ENCODE measurements at regions not wholly inside any gene's neighbourhood (a gene's known extent, or its start where the extent isn't known, plus 50 kb on each side); places are given as distances from the start of the nearest gene placed in this dataset.

- TF ChIP-seq RAD21 (IDR thresholded peaks at IDR 0.05; ENCODE audit: low read depth) (no peak), CEBPB (IDR thresholded peaks at IDR 0.05) (no peak), TAF1 (IDR thresholded peaks at IDR 0.05; ENCODE audit: low read depth) (no peak), FOXM1 (IDR thresholded peaks at IDR 0.05; ENCODE audit: borderline replicate concordance, low read depth) (no peak), CREB1 (IDR thresholded peaks at IDR 0.05; ENCODE audit: low read depth) (no peak), EGR1 (IDR thresholded peaks at IDR 0.05) (no peak), NFIC (IDR thresholded peaks at IDR 0.05) (no peak), EP300 (IDR thresholded peaks at IDR 0.05; ENCODE audit: borderline replicate concordance) (no peak), ZBTB7A (IDR thresholded peaks at IDR 0.05; ENCODE audit: low read depth) (no peak), TEAD4 (IDR thresholded peaks at IDR 0.05) (no peak), TCF12 (IDR thresholded peaks at IDR 0.05; ENCODE audit: low read depth) (no peak)
- TF ChIP-seq, protein P1, sequence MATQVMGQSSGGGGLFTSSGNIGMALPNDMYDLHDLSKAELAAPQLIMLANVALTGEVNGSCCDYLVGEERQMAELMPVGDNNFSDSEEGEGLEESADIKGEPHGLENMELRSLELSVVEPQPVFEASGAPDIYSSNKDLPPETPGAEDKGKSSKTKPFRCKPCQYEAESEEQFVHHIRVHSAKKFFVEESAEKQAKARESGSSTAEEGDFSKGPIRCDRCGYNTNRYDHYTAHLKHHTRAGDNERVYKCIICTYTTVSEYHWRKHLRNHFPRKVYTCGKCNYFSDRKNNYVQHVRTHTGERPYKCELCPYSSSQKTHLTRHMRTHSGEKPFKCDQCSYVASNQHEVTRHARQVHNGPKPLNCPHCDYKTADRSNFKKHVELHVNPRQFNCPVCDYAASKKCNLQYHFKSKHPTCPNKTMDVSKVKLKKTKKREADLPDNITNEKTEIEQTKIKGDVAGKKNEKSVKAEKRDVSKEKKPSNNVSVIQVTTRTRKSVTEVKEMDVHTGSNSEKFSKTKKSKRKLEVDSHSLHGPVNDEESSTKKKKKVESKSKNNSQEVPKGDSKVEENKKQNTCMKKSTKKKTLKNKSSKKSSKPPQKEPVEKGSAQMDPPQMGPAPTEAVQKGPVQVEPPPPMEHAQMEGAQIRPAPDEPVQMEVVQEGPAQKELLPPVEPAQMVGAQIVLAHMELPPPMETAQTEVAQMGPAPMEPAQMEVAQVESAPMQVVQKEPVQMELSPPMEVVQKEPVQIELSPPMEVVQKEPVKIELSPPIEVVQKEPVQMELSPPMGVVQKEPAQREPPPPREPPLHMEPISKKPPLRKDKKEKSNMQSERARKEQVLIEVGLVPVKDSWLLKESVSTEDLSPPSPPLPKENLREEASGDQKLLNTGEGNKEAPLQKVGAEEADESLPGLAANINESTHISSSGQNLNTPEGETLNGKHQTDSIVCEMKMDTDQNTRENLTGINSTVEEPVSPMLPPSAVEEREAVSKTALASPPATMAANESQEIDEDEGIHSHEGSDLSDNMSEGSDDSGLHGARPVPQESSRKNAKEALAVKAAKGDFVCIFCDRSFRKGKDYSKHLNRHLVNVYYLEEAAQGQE (IDR thresholded peaks at IDR 0.05; ENCODE audit: low read depth): no peak
- TF ChIP-seq, protein P2, sequence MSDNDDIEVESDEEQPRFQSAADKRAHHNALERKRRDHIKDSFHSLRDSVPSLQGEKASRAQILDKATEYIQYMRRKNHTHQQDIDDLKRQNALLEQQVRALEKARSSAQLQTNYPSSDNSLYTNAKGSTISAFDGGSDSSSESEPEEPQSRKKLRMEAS (IDR thresholded peaks at IDR 0.05): no peak
These were observed 355.9 kb upstream of the FIGN start for GRCh38 chr2:164091673-164092072.

DNA sequence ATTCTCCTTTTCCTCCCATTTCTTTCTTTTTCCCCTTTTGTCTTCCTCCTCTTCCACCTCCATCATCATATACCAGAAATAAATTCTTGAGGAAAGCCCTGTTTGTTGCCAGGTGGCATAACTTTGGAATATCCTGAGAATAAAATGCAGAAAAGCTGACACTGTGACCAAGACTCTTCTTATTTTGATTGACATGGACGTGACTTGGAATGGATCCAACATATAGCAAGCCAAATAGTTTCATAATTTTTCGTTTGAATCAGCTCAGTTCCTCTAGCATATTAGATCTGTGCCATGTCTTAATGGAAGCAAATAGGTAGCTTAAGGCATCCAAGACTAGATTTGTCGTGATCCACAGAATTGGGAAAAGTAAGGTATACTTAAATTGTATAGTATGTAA, 354.7 kb upstream of the FIGN start:
- TF ChIP-seq TCF12 (IDR thresholded peaks at IDR 0.05; ENCODE audit: low read depth): no peak
- no peak for TF ChIP-seq EGR1 (IDR thresholded peaks at IDR 0.05)
- no peak for TF ChIP-seq NFIC (IDR thresholded peaks at IDR 0.05)
- no peak for TF ChIP-seq EP300 (IDR thresholded peaks at IDR 0.05; ENCODE audit: borderline replicate concordance)
- TF ChIP-seq RAD21 (IDR thresholded peaks at IDR 0.05; ENCODE audit: low read depth): no peak
- TF ChIP-seq, protein P2 (IDR thresholded peaks at IDR 0.05): no peak
- no peak for TF ChIP-seq FOXM1 (IDR thresholded peaks at IDR 0.05; ENCODE audit: borderline replicate concordance, low read depth)
- TF ChIP-seq YY1 (IDR thresholded peaks at IDR 0.05; ENCODE audit: low read depth): no peak
- TF ChIP-seq TEAD4 (IDR thresholded peaks at IDR 0.05): no peak
- no peak for TF ChIP-seq CEBPB (IDR thresholded peaks at IDR 0.05)
- TF ChIP-seq, protein P3, sequence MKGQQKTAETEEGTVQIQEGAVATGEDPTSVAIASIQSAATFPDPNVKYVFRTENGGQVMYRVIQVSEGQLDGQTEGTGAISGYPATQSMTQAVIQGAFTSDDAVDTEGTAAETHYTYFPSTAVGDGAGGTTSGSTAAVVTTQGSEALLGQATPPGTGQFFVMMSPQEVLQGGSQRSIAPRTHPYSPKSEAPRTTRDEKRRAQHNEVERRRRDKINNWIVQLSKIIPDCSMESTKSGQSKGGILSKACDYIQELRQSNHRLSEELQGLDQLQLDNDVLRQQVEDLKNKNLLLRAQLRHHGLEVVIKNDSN (IDR thresholded peaks at IDR 0.05): no peak
- TF ChIP-seq, protein P1 (IDR thresholded peaks at IDR 0.05; ENCODE audit: low read depth): no peak
- no peak for TF ChIP-seq CREB1 (IDR thresholded peaks at IDR 0.05; ENCODE audit: low read depth)

- TF ChIP-seq EGR1 (IDR thresholded peaks at IDR 0.05) (no peak), YY1 (IDR thresholded peaks at IDR 0.05; ENCODE audit: low read depth) (no peak), TAF1 (IDR thresholded peaks at IDR 0.05; ENCODE audit: low read depth) (no peak), ZBTB7A (IDR thresholded peaks at IDR 0.05; ENCODE audit: low read depth) (no peak), CREB1 (IDR thresholded peaks at IDR 0.05; ENCODE audit: low read depth) (no peak), TEAD4 (IDR thresholded peaks at IDR 0.05) (no peak), EP300 (IDR thresholded peaks at IDR 0.05; ENCODE audit: borderline replicate concordance) (no peak), TCF12 (IDR thresholded peaks at IDR 0.05; ENCODE audit: low read depth) (no peak), CEBPB (IDR thresholded peaks at IDR 0.05) (no peak)
- TF ChIP-seq, protein P3 (IDR thresholded peaks at IDR 0.05): no peak
These were observed 348.3 kb upstream of the FIGN start for GRCh38 chr2:164084066-164084465.

DNA sequence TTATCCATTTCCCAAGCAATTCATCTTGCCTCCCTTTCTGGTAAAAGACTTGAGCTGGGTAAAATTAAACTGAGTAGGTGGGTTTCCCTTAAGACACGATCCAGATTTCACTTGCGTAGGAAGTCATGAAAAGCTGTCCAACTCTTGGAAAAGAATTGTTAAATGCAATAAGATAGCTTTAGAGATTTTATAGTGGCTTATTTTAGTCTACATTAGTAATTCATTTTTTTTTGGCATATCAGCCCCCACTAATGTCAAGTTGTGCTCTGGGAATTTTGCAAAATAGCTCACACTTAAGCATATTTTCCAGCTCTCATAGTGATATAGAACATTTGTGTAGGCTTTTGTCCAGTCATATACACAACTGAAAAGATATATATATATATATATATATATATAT, 344.7 kb upstream of the FIGN start:
- TF ChIP-seq RAD21 (IDR thresholded peaks at IDR 0.05; ENCODE audit: low read depth): no peak
- no peak for TF ChIP-seq YY1 (IDR thresholded peaks at IDR 0.05; ENCODE audit: low read depth)
- TF ChIP-seq CEBPB (IDR thresholded peaks at IDR 0.05): no peak
- TF ChIP-seq EP300 (IDR thresholded peaks at IDR 0.05; ENCODE audit: borderline replicate concordance): no peak
- TF ChIP-seq, protein P2 (IDR thresholded peaks at IDR 0.05): no peak
- TF ChIP-seq TCF12 (IDR thresholded peaks at IDR 0.05; ENCODE audit: low read depth): no peak
- no peak for TF ChIP-seq ZBTB7A (IDR thresholded peaks at IDR 0.05; ENCODE audit: low read depth)
- TF ChIP-seq TAF1 (IDR thresholded peaks at IDR 0.05; ENCODE audit: low read depth): no peak
- no peak for TF ChIP-seq FOXM1 (IDR thresholded peaks at IDR 0.05; ENCODE audit: borderline replicate concordance, low read depth)
- TF ChIP-seq, protein P1 (IDR thresholded peaks at IDR 0.05; ENCODE audit: low read depth): no peak
- TF ChIP-seq CREB1 (IDR thresholded peaks at IDR 0.05; ENCODE audit: low read depth): no peak

All from Ishikawa (cell line).